Fibroblast of skin of right quadriceps (primary cell): ENCODE measurements at regions not wholly inside any gene's neighbourhood (a gene's known extent, or its start where the extent isn't known, plus 50 kb on each side); places are given as distances from the start of the nearest gene placed in this dataset.

Experiments
- DNase-seq: peaks from one replicate; pipeline ENCODE4 v3.0.0-alpha.2; 2013

DNA sequence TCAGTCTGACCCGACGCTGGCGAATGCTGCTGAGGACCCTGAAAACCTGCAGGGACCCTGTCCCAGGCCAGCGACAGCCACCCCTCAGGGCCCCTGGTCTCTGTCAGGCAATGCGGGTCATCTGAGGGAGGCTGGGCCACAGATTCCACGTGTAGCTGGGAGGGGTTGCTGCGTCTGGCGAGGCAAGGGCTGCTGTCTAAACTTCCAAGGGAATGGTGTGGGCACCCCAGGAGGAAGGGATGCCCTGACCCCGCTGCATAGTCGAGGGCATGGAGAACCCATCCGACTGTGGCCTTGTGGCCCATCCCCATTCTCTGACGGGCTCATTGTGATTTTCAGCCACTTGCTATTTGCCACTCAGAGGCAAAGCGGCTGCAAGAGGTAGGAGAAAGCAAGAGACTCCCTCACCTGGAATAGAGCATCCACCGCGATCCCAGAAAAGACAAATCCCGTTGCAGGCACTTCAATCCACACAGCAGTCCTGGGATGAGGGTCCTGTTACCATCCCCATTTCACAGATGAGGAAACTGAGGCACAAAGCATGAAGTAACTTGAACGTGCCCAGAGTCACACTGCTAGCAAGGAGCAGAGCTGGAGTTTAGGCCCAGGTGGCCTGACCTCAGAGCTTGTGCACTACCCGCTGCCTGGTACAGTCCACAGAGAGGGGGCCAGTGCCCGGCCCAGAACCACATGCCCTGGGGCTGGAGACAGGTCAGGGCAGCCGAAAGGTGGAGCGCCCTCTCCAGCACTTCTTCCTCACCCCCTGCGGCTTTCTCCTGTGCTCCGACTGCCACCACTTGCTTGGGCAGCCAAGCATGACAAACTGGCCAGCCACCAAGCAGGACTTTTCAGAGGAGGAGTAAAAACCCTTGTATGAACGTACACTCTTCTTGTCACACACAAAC lies 163.8 kb upstream of the KLF14 start:
- no peak for DNase-seq

DNA sequence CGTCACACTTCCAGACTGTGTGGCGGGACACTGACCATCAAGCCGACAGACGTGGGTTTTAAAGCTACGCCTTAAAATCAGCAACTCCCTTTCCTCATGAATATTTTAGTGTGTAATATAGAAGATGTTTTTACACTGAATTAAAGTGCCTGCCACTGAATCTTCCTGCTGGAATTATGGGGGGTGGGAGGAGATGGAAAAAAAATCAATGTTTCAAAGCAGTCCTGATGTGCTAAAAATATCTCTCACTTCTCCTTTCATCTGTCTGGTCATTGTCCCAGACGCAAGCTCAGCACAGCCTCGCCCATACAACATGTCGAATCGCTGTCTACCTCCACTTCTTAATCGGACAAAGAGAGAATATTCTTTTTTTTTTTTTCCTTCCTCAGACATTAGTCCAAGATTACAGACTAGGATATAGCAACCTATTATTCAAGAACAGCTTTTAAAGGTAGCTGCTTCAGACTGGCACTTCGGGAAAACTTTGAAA lies 165.1 kb upstream of the KLF14 start:
- no peak for DNase-seq

DNA sequence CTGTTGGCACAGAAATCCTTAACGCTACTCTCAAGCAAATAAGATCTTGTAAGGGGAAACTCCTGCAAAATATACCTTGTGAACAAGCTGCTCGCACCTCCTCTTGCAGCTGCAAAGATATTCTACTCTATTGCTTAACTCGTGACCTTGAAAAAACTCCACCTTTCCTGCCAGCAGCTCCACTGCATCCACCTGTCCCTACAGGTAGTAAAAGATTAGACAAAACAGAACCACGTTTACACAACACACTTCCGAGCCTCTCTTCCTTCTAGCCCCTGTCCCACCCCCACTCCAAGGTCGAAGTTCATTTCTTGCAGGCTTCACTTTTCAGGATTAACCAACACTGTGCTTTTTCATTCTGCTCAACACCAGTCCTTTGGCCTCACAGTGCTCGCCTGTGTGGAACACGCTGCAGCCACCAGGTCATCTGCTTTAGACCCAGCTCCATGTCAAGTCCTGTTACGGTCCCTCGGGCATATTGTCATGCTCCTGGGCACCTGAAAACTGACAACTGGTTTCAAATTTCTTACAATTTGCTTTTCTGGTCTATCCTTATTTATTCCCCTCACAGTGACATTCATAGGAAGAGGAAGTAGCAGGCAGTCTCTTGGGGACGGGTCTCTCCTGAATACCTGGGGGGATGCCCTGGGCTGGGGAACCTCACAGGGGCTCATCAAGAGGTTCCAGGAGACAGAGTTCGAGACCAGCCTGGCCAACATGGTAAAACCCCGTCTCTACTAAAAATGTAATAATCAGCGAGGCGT lies 165.8 kb upstream of the KLF14 start:
- no peak for DNase-seq

DNA sequence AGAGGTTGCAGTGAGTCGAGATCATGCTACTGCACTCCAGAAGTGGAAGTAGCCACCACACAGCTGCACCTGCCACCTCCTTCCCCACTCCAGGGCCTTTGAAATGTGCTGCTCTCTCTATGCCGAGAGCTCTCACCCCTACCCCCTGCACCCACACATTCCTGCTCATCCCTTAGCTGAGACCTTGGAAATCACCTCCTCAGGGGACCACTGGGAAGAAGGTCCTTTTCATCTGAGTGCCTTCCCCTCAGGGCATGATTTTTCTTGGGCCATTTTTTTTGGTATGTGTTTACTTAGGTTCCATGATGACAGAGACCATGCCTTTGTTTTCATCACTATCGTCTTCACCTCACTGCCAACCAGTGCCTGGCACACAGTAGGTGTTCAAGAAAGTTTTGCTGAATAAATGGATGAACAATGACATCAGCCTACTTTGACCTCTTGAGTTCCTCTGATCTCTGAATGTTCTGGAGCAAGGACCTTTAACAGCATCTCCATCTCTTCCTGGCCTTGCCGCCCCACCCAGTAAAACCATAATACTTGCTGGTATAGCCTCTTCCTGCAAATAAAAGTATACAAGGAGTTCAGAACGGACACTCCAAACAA lies 166.6 kb upstream of the KLF14 start:
- no peak for DNase-seq

DNA sequence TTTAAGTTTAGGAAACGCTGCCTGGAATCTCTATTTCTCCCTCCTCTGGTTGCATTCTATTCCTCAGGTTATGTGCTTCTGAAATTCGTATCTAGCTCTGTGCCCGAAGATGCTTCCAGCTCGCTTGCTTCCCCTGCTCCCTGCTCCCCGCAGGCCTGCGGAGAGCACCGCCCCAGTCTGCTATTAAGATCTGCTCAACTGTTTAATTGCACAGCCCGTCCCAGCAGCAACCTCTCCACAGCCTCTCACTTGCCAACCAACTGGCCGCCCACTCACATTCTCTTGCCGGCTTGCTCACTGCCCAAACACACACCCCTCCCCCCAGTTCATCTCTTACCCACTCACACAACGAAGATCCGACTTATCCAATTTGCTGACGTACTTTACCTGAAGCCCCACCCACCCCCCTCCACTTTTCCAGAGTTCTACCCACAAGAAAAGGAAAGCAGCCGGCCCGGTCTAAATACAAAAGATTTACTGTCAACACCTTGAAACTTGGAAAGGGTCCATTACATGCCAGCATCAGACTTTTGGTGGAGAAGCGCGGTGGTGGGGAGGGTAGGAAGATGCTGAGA lies 167.3 kb upstream of the KLF14 start:
- peak; percentile 93 for DNase-seq

DNA sequence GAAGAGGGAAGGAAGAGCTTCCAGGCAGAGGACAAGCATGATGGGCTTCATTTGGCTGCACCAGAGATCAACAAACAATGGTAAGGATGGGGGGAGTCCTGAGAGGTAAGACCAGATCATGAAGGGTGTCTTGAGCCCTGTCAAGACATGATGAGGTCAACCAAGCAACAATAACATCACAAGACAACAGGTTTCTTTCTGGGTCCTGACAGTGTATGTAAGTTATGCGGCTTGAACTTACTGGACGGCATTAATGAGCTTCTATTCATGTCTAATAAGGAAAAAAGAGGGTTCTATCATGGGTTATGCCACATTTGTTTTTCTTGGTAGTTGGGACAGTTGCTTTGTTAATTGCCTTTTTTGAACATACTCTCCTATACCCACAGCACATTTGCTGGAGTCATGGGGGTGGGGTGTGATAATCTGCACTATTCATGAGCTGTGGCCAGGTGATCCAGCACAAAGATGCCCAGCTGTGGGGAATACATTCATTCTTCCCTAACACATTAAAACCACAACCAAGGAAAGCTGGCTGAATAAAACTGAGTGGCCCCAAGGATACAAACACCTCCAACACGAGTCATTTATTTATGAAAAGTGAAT lies 168.8 kb upstream of the KLF14 start:
- no peak for DNase-seq

DNA sequence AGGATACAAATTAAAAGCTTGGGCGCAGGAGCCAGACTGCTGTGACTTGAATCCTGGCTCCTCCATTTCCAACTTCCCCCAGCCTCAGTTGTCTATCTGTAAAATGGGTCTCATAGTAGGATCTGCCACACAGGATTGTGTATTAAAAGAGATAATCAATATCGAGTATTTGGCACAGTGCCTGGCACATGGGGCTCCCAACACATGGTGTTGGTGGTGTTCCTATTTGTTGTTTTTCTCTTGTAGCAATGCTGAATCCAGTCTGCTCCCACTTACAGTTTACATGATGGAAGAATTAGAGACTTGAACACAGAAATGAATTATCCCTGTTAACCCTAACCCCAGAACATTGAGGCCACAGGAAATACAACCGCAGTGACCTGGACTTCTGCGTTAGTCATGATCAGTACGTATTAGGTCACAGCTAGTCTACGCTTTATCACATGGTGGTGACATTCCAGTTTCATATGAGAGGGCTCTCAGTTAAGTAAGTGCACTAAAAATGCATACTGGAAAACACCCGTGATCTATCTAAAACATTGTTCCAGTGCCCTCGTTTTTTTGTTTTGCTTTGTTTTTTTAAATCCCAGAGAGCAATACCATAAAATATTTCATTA lies 169.5 kb upstream of the KLF14 start:
- DNase-seq, result peak; percentile 85

DNA sequence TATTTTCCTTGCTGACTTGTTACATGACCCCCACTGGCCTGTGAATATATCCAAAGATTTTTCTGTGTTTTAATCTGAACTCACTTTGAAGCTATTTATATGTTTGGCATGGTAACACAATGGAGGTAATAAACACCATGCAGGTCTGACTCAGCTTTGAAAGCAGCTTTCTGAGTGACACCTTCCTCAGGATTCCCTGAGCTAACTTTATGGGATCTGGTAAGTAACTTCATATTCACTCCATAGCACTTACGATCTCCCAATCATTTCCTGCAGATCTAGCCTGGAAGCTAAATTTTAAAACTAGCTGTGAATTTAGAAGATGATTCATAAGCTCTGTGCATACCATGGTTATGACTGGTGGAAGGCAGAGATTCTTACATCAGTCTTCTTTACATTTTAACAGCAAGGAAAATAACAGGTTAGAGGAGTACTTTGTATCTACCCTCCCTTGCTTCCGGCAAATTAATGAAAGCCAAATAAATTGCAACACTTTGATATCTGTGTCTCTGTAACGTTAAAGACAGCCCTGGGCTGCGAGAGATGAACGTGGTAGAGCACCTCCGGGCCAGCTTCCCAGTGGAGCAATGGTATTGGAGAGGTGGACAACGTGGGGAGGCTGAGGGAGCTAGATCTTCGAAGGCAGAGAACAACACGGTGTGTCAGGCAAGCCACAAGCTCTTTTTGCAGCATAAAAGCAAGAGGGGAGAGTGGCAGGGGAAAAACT lies 170.2 kb upstream of the KLF14 start:
- DNase-seq, result peak; percentile 97

DNA sequence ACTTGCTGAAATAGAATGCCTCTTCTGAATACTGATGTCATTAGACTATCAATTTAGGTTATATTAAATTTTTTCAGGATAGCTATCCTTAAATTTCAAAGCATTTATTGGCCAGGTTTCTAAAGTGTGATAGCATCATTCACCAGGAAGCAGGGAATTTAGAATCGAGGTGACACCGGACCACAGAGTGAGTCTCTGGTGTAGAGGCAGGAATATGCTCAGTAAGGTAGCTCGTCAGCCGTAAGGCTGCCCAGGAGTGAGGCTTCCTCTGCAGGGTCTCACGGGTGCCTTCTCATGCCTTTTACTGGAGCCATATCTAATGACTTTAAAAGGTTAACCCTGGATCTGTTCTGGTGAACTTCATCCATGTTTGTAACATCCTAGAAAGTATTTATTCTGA lies 170.8 kb upstream of the KLF14 start:
- DNase-seq, result no peak

DNA sequence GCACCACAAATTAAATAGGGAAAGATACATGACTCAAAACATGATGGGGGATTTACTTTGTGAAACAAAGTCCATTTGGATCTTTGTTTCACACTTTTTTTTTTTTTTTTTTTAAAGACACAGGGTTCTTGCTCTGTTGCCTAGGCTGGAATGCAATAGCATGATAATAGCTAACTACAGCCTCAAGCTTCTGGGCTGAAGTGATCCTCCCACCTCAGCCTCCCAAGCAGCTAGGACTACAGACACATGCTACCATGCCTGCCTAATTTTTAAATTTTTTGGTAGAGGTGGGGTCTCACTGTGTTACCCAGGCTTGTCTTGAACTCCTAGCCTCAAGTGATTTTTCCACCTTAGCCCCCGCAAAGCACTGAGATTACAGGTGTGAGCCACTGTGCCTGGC lies 172.6 kb upstream of the KLF14 start:
- no peak for DNase-seq

DNA sequence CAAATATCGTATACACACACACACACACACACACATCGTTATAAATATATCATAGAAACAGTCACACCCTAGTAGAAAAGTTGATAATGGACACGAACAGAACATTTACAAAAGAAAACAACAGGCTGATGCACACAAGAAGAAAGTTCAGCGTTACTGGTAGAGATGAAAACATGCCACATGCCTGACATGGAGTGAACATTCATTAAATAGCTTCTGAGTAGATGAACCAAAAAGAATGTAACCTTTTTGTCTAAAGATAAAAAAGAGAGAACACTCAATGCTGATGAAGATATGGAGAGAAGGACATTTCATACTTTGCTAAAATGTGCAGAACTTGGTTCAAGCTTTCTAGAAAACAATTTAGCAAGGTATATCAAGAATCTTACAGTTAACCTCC lies 173.4 kb upstream of the KLF14 start:
- no peak for DNase-seq

DNA sequence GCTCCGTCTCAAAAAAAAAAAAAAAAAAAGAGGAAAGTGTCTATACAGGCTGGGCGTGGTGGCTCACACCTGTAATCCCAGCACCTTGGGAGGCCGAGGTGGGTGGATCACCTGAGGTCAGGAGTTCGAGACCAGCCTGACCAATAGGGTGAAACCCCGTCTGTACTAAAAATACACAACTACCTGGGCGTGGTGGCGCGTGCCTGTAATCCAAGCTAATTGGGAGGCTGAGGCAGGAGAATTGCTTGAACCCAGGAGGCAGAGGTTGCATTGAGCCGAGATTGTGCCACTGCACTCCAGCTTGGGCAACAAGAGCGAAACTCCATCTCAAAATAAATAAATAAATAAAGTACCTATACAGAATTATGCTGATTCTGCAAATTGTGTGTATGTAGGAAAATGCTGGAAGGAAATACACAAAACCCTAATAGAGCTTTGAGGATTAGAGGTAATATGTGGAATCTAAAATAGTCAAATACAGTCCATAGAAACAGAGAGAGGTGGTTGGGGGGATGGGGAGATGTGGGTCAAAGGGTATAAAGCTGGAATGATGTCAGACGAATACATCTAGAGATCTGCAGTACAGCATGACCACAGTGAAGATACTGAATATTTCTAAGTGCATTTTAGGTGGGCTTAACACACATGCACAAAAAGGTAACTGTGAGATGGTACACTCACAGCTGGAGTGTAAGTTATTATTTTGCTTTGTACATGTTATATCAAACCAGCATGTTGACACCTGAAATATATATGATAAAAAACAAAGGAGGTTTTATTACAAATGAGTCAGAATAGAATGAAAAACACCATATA lies 174.5 kb upstream of the KLF14 start:
- DNase-seq, result no peak

DNA sequence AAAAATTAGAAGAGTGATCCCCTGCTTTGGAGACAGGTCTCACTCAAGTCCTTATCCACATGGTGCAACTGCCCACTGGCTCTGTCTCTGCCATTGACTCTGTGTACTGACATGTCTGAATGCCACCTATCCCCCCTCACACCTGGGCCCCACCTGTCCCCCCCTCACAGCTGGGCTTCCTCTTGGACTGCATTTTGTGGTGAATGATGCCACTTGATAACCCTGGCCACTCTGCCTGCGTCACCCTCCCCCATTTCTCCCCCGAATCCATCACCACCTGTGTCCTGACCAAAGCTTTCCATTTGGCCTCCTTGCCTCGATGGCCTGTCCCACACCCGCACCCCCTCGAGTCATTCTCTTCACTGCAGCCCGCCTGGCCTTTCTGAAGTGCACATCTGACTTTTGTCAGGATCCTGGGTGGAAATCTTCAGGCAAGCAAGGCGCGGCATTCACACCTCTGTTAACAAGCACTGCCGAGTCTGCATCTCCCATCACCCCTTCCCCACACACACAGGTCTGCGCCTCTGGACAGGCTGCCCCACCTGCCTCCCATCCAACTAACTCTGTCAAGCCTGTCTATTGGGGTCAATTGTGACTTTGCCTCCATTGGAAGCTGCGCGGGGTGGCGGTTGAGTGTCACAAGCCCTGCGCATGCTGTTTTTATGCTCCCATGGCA lies 175.3 kb upstream of the KLF14 start:
- no peak for DNase-seq

DNA sequence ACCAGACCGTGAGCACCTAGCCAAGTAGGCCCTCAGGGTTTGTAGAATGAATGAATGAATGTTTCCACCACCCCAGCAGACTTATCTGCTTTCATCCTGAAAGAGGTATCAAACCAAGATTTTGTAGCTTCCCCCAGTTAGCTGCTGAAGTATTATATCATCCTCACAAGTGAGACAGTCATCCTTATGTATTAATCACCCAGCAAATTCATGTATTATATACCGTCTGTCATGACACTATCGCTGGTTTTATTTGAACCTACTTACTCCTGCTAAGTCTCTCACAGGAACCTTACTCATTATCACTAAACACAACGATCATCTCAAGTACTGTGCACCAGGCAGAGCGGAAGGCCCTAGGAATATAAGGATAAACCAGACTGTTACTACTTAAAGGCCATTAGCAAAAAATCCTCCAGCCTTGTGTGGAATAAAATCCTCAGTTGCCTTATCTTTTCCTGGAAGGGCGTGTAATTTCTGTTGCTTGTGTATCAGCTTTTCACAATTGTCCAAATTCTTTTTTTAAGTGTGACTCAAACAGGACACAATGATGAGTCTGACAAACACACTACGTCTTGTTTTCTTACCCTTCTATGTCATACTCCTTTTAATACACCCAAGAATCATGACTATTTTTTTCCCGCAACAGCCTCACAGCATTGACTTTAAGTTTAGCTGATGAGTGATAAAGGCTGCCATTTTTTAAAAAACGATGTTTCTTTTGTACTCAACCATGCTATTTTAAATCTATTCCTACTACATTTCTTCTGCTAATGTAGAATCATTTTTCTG lies 176.1 kb upstream of the KLF14 start:
- DNase-seq, result no peak

DNA sequence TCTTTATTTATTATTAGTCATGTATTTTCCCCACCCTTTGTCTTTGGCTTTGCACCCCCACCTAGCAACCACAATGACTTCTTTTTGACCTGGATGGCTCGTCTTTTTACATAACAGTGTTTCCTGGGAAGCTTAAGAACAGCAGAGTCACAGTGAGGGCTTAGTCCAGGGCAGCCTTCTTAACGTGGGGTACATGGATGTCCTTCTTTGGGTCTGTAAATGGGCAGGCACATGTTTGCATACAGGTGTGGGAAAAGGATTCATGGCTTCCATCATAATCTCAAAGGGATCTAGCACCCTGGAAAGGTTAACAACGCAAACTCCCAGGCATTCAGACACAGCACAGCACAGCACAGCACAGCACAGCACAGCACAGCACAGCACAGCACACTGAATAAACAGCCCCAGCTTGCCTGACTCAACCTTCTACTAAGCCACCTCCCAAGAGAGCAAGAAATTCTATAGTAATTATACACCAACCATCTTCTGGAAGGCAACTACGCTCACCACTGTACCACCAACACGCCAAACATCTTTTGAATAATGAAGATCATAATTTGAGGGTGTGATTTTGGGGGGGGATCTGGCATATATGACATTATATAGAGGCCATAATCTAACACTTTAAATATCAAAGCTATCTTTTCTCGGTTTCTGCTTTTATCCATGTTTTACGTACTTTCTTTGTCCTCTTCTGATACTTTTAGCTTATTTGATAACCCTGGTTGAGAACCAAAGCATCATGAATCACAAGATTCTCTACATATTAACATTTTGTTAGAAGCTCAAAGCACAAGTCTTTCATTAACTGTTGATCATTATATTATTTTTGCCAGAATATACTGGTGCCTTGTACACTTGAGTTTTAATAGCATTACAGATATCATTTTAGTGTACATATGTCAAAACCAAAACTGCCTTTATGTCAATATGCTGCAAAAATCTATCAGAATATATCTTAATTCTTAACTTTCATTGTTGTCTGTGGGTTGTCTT lies 177.2 kb upstream of the KLF14 start:
- peak; percentile 72 for DNase-seq

DNA sequence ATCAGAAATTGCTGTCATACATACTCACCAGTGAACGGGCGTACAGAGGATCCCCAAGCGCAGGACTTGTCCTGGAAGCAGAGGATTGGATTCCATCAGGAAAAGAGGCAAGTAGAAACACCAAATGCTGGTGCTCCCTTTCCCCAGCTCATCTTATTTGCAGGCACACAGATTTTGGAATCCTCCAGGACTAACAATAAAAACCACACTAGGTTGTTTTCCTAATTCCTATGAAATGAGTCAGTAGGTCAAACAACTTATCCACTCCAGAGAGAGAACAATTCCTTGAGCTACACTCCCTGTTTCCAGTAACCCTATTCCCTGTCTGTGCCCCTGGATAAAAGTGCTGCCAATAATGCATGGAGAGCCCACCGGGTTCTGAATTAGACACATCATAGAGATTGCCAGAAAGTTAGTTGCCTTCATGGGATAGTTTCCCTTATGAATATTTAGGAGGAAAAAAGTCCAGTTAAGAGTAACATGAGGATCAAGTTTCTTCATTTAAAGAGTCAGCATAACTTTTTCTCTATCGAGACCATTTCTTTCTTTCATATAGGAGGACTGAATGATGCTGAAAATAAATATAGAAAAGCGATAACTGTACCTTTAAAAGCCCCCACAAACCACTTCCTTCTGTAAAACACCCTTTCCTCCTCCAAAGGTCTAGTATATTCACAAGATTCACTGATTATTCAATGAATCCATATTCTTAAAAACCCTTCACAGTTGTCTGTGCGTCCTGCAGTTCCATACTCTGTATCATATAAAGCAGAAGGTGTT lies 178.3 kb upstream of the KLF14 start:
- DNase-seq, result peak; percentile 91
